Activated T-helper 2 cell treated with anti-CD3 and anti-CD28 coated beads, Interferon-gamma antibody, Interleukin-2, Interleukin-4, amounts not matched to agents 10 μg/mL and 5 μg/mL and 100 μg/mL, durations not matched to agents 14 hours and 24 hours and 36 hours (primary cell): ENCODE measurements at regions not wholly inside any gene's neighbourhood (a gene's known extent, or its start where the extent isn't known, plus 50 kb on each side); places are given as distances from the start of the nearest gene placed in this dataset.
A peak's percentile ranks its signal among the peaks of the same experiment; 100 is the strongest.

ENCODE experiments used
- DNase-seq: peaks from one replicate; pipeline ENCODE4 v3.0.0; 2021; ENCODE audit warnings: low spot score
- H3K27ac Mint-ChIP-seq: one replicate; pipeline ENCODE4 v1.8.0; 2021; ENCODE audit warnings: mixed read lengths
- H3K27me3 Mint-ChIP-seq: one replicate; pipeline ENCODE4 v1.8.0; 2021; ENCODE audit warnings: low read depth, mixed read lengths
- H3K36me3 Mint-ChIP-seq: one replicate; pipeline ENCODE4 v1.8.0; 2021; ENCODE audit warnings: low read depth, mixed read lengths
- H3K4me1 Mint-ChIP-seq: one replicate; pipeline ENCODE4 v1.8.0; 2021; ENCODE audit warnings: low read depth, mixed read lengths
- H3K4me3 Mint-ChIP-seq: one replicate; pipeline ENCODE4 v1.8.0; 2021; ENCODE audit warnings: low read depth, mild to moderate bottlenecking, moderate library complexity, mixed read lengths
- H3K9me3 Mint-ChIP-seq: one replicate; pipeline ENCODE4 v1.8.0; 2021; ENCODE audit warnings: mixed read lengths
- intact Hi-C: fragments of 100-400 bp; cut with micrococcal nuclease; formaldehyde crosslinking; loops from one replicate; pipeline ENCODE4 v1.15.1; 2023

DNA sequence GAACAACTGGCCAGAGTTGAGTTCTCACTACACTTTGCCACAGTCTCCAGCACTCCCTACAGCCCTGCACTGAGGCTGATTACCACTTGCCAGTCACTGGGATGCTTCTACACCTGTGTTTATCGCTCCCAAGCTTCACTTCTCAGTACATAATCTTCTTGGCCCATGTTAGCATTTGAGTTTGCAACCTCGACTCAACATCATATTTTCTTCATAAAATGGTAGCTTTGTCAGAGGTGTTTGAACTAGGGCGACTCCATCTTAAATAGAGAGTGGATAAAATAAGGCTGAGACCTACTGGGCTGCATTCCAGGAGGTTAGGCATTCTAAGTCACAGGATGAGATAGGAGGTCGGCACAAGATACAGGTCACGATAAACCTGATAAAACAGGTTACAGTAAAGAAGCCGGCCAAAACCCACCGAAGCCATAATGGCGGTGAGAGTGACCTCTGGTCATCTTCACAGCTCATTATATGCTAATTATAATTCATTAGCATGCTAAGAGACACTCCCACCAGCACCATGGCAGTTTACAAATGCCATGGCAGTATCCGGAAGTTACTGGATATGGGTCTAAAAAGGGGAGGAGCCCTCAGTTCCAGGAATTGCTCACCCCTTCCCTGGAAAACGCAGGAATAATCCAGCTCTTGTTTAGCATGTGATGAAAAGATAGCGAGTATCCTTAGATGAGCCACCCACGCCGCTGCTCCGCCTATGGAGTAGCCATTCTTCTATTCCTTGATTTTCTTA, 105.8 kb upstream of the KLF6 start:
- no peak overlapping the region for H3K27ac Mint-ChIP-seq
- H3K27me3 Mint-ChIP-seq: no peaks in the 10 kb centered on the region
- H3K4me3 Mint-ChIP-seq: no peak overlapping the region
- H3K36me3 Mint-ChIP-seq: no peaks in the 10 kb centered on the region
- DNase-seq: no peak
- H3K4me1 Mint-ChIP-seq: peaks cover 61% of the 10 kb centered on the region
- intact Hi-C loops: loop anchor here (10.0 kb wide), 1 partner anchor 144 kb away; no protein-coding TSS in a partner anchor
- no peaks in the 10 kb centered on the region for H3K9me3 Mint-ChIP-seq

DNA sequence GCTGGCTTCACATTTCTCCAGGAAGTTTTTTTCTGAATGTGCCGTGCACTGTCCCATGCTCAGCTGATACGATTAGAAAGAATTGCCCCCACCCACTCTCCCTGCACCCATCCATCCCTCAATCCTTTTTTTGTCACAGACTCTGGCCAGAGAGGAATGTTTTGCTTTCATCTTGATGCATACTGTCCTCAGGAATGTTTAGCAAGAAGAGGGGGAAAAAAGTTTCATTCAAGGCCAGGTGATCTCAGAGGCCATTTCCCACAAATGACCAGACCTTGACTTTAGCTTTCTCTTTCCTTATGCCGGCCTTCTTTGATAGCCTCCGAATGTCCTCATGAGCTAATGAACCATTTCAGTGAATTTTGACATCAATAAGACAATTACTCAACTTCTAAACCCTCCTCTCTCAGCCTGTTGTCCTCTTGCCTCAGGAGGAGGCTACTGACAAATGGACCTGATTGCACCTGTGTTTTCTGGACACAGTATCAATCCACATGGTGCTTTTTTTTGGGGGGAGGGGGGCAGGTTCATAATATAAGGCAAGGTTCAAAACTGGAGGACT, 105.0 kb upstream of the KLF6 start:
- no peak overlapping the region for H3K27ac Mint-ChIP-seq

DNA sequence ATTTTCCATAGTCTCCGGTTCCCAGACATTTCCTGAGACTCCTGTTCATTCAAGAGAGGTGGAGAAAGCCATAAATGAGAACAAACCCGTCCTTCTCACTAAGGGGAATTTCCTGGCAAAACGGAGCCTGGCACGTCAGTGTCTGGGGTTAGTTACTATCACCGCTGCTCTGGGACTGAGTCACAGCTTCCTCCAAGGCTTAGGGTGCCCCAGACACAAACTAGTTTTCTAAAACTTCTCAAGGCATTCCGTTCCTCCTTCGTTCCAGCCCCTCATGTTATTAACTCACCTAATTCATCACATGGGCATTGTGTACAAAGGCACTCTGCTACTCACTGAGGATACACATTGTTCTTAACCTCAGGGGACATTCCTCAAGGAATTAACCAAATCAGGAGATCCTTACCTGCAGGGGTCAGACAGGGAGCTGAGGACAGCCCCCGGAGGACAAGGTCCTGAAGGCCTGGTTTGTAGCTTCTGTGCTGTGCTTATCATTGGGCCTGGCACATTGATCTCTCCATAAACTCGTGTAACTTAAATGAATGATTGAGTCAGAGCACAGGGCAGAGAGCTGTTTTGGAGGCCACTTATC, 103.0 kb upstream of the KLF6 start:
- peaks cover 49% of the 10 kb centered on the region for H3K4me1 Mint-ChIP-seq
- no peaks in the 10 kb centered on the region for H3K9me3 Mint-ChIP-seq
- intact Hi-C loops: loop anchor here (2.0 kb wide), 1 partner anchor 15 kb away; no protein-coding TSS in a partner anchor
- no peak for DNase-seq
- H3K36me3 Mint-ChIP-seq: no peaks in the 10 kb centered on the region
- peak overlapping the region; percentile 87 for H3K27ac Mint-ChIP-seq
- H3K27me3 Mint-ChIP-seq: no peaks in the 10 kb centered on the region
- H3K4me3 Mint-ChIP-seq: peak overlapping the region; percentile 4

More for the DNA sequence above, 105.0 kb upstream of the KLF6 start:
- no peaks in the 10 kb centered on the region for H3K9me3 Mint-ChIP-seq
- H3K4me1 Mint-ChIP-seq: peaks cover 58% of the 10 kb centered on the region
- H3K27me3 Mint-ChIP-seq: no peaks in the 10 kb centered on the region
- no peaks in the 10 kb centered on the region for H3K36me3 Mint-ChIP-seq
- no peak overlapping the region for H3K4me3 Mint-ChIP-seq
- no peak for DNase-seq
- intact Hi-C loops: loop anchor here (2.0 to 10.0 kb wide), 2 partner anchors 17 to 145 kb away; no protein-coding TSS in a partner anchor

DNA sequence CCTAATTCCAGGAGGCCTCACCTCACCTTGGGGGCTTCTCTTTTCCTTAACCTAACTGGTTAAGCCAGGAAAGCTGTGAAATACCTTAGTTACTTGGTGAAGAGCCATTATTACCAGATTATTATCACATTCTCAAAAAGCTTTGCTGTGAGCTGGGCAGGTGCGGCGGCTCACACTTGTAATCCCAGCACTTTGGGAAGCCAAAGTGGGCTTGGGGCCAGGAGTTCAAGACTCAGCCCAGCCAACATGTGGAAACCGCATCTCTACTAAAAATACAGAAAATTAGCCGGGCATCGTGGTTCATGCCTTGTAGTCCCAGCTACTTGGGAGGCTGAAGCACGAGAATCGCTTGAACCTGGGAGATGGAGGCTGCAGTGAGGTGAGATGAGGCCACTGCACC, 102.4 kb upstream of the KLF6 start:
- H3K27me3 Mint-ChIP-seq: no peaks in the 10 kb centered on the region
- peaks cover 43% of the 10 kb centered on the region for H3K4me1 Mint-ChIP-seq
- H3K27ac Mint-ChIP-seq: peak overlapping the region; percentile 87
- intact Hi-C loops: no loop called here
- H3K4me3 Mint-ChIP-seq: no peak overlapping the region
- no peaks in the 10 kb centered on the region for H3K9me3 Mint-ChIP-seq
- H3K36me3 Mint-ChIP-seq: no peaks in the 10 kb centered on the region
- no peak for DNase-seq

DNA sequence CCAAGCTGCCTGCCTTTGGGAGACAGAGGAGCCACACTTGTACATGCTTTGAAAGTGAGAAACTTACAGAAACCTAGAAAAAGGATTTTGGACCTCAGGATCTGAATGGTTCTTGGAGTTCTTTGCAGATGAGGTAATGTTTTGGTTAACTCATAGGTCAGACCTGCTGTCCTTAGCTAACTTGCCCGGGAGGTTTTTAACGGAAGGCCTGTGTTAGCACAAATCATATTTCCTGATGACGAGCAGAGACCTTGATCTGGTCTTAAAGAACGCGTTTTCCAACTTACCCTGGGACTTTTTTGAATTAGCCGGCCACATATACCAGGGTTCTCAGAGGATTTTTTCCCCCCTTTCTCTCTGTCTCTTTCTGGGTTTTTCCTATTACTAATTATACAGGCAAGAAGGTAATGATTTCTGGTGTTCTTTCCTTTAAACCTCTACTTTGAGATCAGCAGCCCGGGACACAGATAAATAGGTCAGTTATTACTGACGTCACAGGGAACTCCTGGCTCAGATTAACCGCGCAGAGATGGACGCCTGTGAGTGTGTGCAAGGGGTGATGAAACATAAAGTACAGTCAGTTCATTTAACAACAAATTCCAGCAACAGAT, 101.7 kb upstream of the KLF6 start:
- peaks cover 40% of the 10 kb centered on the region for H3K4me1 Mint-ChIP-seq

DNA sequence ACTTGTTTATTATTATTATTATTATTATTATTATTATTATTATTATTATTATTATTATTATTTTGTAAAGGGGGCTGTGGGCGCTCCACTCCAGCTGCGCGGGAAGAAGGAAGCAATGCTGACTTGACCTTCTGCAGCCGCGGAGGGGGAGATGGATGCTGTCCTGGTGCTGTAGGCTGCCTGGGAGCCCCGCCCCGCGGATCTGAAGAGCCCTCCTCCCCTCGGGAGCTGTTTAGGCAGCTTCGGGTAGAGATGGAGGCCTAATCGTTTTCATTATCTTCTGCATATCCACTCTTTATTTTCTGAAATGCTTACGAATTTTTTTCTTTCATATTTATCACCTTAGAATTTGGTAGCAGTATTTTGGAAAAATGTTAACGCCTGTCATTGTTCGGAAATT, 101.2 kb upstream of the KLF6 start:
- no peaks in the 10 kb centered on the region for H3K27me3 Mint-ChIP-seq
- no peak for DNase-seq
- intact Hi-C loops: no loop called here
- peaks cover 7% of the 10 kb centered on the region for H3K9me3 Mint-ChIP-seq
- peaks cover 38% of the 10 kb centered on the region for H3K4me1 Mint-ChIP-seq
- no peaks in the 10 kb centered on the region for H3K36me3 Mint-ChIP-seq
- H3K27ac Mint-ChIP-seq: no peak overlapping the region
- H3K4me3 Mint-ChIP-seq: no peak overlapping the region

More for the DNA sequence above, 101.7 kb upstream of the KLF6 start:
- Mint-ChIP-seq H3K9me3 (peaks cover 4% of the 10 kb centered on the region), H3K27ac (peak overlapping the region; percentile 24), H3K27me3 (no peaks in the 10 kb centered on the region), H3K36me3 (no peaks in the 10 kb centered on the region), H3K4me3 (no peak overlapping the region)
- intact Hi-C loops: no loop called here
- no peak for DNase-seq

DNA sequence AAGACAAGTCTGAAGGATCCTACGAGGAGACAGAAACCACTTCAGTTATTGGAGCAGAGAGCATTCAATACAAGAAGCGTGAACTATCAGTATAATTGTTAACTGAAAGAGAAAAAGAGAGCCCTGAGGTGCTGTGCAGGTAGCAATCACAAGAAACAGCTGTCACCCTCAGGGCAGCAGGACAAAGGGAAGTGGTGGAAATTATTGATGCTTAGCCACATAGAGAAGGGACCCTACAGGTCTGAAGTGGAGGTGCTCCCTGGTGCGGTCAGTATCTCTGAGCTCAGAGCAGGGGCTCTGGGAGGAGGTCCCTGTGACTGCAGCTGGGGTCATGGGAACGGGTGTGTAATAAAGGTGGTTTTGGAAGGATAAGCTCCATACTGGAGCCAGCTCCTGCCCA, 97.8 kb upstream of the KLF6 start:
- peaks cover 7% of the 10 kb centered on the region for H3K9me3 Mint-ChIP-seq
- H3K4me1 Mint-ChIP-seq: peaks cover 25% of the 10 kb centered on the region
- no peak overlapping the region for H3K27ac Mint-ChIP-seq
- no peak overlapping the region for H3K4me3 Mint-ChIP-seq
- no peaks in the 10 kb centered on the region for H3K36me3 Mint-ChIP-seq
- no peak for DNase-seq
- H3K27me3 Mint-ChIP-seq: no peaks in the 10 kb centered on the region
- intact Hi-C loops: no loop called here

DNA sequence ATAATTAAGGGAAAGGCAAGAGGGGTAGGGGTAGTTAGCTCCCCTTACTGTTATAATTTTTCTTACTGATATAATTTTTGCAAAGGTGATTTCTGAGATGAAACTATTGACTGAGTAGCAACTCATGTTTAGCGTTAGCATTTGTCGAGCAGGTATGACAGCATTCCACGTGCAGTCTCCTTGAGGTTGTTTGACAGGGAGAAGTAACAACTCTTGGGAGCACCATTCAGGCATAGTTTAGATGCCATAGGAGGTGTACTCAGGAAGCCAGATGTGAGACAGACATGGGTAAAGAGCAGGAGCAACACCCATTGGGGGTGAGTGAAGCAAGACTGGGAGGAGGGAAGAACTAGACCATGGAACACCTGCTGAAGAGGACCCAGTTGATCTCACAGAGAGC, 96.6 kb upstream of the KLF6 start:
- Mint-ChIP-seq H3K36me3 (no peaks in the 10 kb centered on the region), H3K9me3 (peaks cover 7% of the 10 kb centered on the region), H3K4me1 (peaks cover 18% of the 10 kb centered on the region), H3K27ac (no peak overlapping the region), H3K27me3 (no peaks in the 10 kb centered on the region), H3K4me3 (no peak overlapping the region)
- DNase-seq: no peak
- intact Hi-C loops: no loop called here

DNA sequence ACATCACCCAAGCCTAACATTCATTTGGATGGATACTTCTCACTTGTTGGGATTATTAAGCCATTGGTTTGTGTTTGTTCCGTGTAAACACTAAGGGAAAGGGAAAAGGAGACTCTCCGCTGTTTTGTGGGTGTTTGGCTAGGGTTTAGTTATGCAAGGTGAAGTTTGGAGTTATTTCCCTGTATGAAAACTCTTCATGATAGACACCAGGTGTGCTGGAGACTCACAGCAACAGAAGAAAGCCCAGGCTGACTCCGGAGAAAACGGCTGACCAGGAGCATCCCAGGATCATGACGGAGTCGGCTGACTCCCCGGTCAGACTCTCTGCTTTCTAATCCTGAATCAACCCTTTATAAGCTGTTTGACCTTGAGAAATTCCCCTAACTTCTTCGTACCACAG, 94.1 kb upstream of the KLF6 start:
- H3K4me1 Mint-ChIP-seq: peaks cover 32% of the 10 kb centered on the region
- H3K27ac Mint-ChIP-seq: no peak overlapping the region
- intact Hi-C loops: no loop called here
- peaks cover 7% of the 10 kb centered on the region for H3K9me3 Mint-ChIP-seq
- H3K27me3 Mint-ChIP-seq: no peaks in the 10 kb centered on the region
- DNase-seq: no peak
- no peaks in the 10 kb centered on the region for H3K36me3 Mint-ChIP-seq
- no peak overlapping the region for H3K4me3 Mint-ChIP-seq

DNA sequence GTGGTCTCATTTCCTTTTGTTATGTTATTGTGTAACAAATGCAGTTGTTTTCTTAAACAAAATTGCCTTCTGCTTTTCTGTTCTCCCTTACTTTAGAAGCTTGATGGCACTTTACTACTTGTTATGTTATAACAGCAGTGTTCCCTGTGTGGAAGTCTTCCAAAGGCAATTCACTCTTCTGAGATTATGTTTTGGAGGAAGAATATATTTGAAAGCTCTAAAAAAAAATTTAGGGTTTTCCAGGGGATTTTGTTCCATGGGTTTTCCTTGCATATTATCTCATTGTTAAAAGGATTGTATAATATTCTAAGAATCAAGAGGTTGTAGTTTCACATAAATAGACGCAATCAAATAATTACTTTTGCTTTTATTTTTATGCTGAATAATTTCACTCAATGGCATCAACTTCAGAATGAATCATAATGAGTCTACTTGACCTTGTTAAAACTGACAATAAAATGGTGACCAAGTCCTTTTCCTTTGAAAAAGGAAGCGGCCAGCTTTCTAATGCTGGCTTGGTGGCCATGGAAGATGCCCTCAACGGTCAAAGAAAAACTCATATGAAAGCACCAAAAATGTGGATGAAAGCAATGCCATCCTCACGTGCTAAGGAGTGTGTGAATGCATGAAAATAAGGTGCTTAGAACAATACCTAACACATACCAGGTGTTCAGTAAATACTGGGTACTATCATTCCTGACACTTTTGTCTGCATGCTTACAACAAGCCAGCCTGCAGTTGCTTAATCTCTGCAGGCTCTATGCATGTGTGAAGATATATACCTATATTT, 92.4 kb upstream of the KLF6 start:
- Mint-ChIP-seq H3K4me1 (peaks cover 44% of the 10 kb centered on the region), H3K27ac (no peak overlapping the region), H3K36me3 (no peaks in the 10 kb centered on the region), H3K4me3 (no peak overlapping the region), H3K27me3 (no peaks in the 10 kb centered on the region), H3K9me3 (peaks cover 7% of the 10 kb centered on the region)
- intact Hi-C loops: no loop called here
- DNase-seq: no peak

DNA sequence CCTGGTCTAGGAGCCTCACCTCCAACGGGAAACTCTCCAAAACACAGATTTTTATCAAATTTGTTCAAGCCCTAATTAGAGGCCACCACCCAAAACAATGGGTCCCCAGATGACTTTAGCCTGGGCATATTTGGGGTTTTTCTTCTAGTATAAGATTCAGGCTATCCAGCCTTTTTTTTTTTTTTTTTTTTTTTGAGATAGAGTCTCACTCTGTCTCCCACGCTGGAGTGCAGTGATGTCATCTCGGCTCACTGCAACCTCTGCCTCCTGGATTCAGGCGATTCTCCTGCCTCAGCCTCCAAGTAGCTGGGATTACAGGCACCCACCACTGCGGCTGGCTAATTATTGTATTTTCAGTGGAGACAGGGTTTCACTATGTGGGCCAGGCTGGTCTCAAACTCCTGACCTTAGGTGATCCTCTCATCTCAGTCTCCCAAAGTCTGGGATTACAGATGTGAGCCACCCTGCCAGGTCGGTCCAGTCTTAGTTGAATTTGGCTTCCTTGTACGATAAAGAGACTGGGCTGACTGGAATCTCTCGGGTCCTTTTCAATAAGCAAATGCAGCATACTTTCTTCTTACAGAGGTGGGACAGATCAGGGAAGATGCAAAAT, 91.4 kb upstream of the KLF6 start:
- Mint-ChIP-seq H3K9me3 (no peaks in the 10 kb centered on the region), H3K27ac (no peak overlapping the region), H3K36me3 (no peaks in the 10 kb centered on the region), H3K27me3 (no peaks in the 10 kb centered on the region), H3K4me3 (no peak overlapping the region), H3K4me1 (peaks cover 47% of the 10 kb centered on the region)
- no peak for DNase-seq
- intact Hi-C loops: no loop called here

DNA sequence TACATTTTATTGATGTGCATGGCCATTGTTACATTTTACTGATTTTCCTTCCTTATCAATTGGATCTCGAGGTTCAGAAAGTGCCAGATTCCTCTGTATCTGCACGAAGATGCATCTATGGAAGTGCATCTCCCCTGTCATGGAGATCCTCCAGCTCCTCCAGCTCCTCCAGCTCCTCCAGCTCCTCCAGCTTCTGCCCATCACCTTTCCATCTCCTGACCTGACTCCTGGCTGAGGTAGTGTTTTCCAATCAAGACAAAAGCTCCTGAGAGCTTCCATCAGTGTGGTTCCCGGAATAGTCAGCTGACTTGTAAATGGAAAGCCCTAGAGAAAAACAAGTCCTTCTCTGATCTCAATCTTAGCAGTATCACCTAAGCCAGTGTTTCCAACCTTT, 90.8 kb upstream of the KLF6 start:
- Mint-ChIP-seq H3K4me3 (no peak overlapping the region), H3K9me3 (no peaks in the 10 kb centered on the region), H3K36me3 (no peaks in the 10 kb centered on the region), H3K4me1 (peaks cover 47% of the 10 kb centered on the region), H3K27me3 (no peaks in the 10 kb centered on the region), H3K27ac (peak overlapping the region; percentile 76)
- no peak for DNase-seq
- intact Hi-C loops: loop anchor here (2.0 kb wide), 1 partner anchor 253 kb away; no protein-coding TSS in a partner anchor
